ENCODE measurements at regions not wholly inside any gene's neighbourhood (a gene's known extent, or its start where the extent isn't known, plus 50 kb on each side); places are given as distances from the start of the nearest gene placed in this dataset.

DNA sequence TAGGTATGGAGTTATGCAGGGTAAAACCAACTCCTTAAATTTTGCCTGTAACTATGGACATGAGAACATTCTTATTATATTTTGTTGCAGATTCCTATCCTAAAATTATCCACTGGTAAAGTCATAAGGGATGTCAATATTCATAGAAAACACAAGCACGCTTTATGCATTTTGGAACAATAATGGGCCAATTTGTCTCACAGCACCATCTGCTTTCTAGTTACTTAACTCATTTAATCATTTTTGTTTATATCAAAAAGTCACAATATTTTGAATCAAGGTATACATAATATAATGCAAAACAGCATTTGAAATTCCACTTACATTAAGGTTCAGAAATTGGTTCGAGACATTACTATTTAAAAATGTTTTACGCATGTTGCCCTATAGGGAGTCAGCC is 203.0 kb downstream of the GABRG1 start:
- no CpG with 5 or more reads among the region's 3 CpGs for WGBS (ENCODE audit: insufficient coverage)
- H3K4me1 ChIP-seq (ENCODE audit: control insufficient read depth, insufficient read depth, low read length): no peaks in the 10 kb centered on the region

DNA sequence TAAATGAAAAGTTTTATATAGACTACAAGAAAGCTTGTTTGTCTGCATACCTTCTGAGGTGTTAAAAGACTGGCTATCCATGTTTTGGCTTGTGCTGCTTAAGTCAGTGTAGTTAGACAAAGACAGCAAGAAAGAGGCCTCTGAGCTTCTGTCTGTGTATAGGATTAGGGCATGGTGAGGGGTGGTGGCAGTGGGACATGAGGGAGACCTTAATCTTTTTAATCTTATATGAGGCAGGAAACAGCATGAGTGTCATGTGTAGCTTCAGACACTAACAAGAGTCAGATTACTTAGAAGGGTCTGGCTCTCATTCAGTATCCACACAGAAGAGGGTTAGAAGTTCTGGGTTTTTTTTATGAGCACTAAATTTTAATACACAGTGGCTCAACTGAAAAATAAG is 213.3 kb downstream of the GABRG1 start:
- H3K4me1 ChIP-seq (ENCODE audit: control insufficient read depth, insufficient read depth, low read length): no peaks in the 10 kb centered on the region
- no peak for DNase-seq
- H3K27ac ChIP-seq (ENCODE audit: low read length): no peak overlapping the region
- no peaks in the 10 kb centered on the region for H3K9me3 ChIP-seq (replicated peaks; ENCODE audit: control insufficient read depth, low read depth, low read length)
- no peaks in the 10 kb centered on the region for H3K36me3 ChIP-seq (ENCODE audit: control insufficient read depth, insufficient read depth, low read length)
- H3K27me3 ChIP-seq (ENCODE audit: control insufficient read depth, insufficient read depth, low read length): no peaks in the 10 kb centered on the region
- H3K4me3 ChIP-seq (ENCODE audit: low read length): no peak overlapping the region

More for the DNA sequence above, 203.0 kb downstream of the GABRG1 start:
- Histone ChIP-seq H3K27ac (ENCODE audit: low read length) (no peak overlapping the region), H3K36me3 (ENCODE audit: control insufficient read depth, insufficient read depth, low read length) (no peaks in the 10 kb centered on the region), H3K9me3 (replicated peaks; ENCODE audit: control insufficient read depth, low read depth, low read length) (no peaks in the 10 kb centered on the region), H3K27me3 (ENCODE audit: control insufficient read depth, insufficient read depth, low read length) (no peaks in the 10 kb centered on the region), H3K4me3 (ENCODE audit: low read length) (no peak overlapping the region)
- DNase-seq: no peak

DNA sequence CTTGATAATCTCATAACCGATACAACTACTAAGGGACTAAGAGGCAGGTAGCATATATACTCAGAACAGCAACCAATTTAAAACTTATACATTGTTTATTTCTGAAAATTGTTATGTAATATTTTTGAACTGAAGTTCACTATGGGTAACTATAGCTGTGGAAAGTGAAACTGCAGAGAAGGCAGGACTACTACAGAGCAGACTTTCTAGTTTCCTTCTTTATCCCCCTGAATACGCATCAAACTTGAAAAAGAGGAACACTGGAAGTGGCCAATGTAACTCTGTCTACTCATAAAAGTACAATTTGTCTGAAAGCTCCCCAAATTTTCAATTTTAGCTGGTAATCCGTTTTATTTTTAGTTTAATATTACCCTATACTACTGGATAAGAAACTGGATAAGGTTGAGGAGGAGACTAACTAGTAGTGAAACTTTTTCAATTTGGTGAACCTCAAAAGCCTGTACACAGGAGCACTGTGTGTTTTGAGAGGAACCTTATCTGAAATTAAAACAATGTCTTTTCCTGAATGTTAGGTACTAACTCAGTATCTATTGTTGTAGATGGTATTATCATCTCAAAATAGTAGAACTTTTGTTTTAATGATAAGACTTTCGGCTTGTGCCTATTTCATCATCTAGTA is 225.8 kb downstream of the GABRG1 start:
- H3K4me3 ChIP-seq (ENCODE audit: low read length): no peak overlapping the region
- H3K36me3 ChIP-seq (ENCODE audit: control insufficient read depth, insufficient read depth, low read length): no peaks in the 10 kb centered on the region
- H3K27ac ChIP-seq (ENCODE audit: low read length): no peak overlapping the region
- DNase-seq: peak; percentile 9
- H3K4me1 ChIP-seq (ENCODE audit: control insufficient read depth, insufficient read depth, low read length): no peaks in the 10 kb centered on the region
- H3K27me3 ChIP-seq (ENCODE audit: control insufficient read depth, insufficient read depth, low read length): no peaks in the 10 kb centered on the region
- WGBS (ENCODE audit: insufficient coverage): no CpG with 5 or more reads among the region's 4 CpGs
- H3K9me3 ChIP-seq (replicated peaks; ENCODE audit: control insufficient read depth, low read depth, low read length): peaks cover 14% of the 10 kb centered on the region

DNA sequence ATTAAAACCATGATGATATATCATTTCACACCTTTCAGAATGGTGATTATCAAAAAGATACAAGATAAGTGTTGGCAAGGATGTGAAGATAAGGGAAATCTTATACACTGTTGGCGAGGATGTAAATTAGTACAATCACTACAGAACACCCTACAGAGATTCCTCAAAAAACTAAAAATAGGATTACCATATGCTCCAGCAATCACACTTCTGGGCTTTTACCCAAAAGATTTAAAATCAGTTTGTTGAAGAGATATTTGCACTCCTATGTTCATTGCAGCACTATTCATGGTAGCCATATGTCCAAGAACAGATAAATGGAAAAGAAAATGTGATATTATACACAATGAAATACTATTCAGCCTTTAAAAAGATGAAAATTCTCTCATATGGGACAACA is 240.4 kb downstream of the GABRG1 start:
- no peaks in the 10 kb centered on the region for H3K9me3 ChIP-seq (replicated peaks; ENCODE audit: control insufficient read depth, low read depth, low read length)
- H3K36me3 ChIP-seq (ENCODE audit: control insufficient read depth, insufficient read depth, low read length): no peaks in the 10 kb centered on the region
- H3K27ac ChIP-seq (ENCODE audit: low read length): no peak overlapping the region
- no peaks in the 10 kb centered on the region for H3K4me1 ChIP-seq (ENCODE audit: control insufficient read depth, insufficient read depth, low read length)
- H3K4me3 ChIP-seq (ENCODE audit: low read length): no peak overlapping the region
- H3K27me3 ChIP-seq (ENCODE audit: control insufficient read depth, insufficient read depth, low read length): no peaks in the 10 kb centered on the region
- WGBS (ENCODE audit: insufficient coverage): no CpG with 5 or more reads among the region's 1 CpG
- DNase-seq: no peak

DNA sequence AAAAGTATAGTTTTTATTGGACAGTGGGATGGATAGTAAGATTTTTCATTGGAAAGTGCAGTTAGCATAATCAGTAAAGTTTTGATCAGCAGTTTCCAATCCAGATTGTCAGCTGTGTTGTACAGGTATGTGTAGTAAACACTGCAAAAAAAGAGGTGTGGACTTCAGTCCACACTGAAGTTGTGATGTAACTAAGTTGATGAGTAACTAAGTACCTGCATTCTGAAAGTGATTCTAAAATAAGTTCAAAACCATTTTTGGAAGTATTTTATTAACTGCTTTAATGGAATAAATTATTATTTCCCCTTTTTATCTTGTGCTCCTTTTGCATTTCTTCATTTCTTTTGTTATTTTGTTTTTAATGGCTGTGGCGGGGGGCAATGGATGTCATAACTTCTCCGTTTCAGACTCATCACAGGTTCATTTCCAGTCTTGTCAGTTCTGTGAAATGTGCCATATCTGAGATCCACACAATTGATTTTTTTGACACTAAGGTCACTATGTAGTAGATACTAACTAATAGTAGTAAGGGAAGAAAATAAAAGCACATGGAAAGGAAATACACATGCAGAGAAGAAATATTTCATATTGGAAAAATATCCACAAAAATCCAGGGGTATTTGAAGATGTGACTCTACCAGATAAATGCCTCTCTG is 247.5 kb downstream of the GABRG1 start:
- DNase-seq: no peak
- no peak overlapping the region for H3K4me3 ChIP-seq (ENCODE audit: low read length)
- no peaks in the 10 kb centered on the region for H3K4me1 ChIP-seq (ENCODE audit: control insufficient read depth, insufficient read depth, low read length)
- no CpG with 5 or more reads among the region's 2 CpGs for WGBS (ENCODE audit: insufficient coverage)
- H3K27me3 ChIP-seq (ENCODE audit: control insufficient read depth, insufficient read depth, low read length): no peaks in the 10 kb centered on the region
- no peak overlapping the region for H3K27ac ChIP-seq (ENCODE audit: low read length)
- H3K9me3 ChIP-seq (replicated peaks; ENCODE audit: control insufficient read depth, low read depth, low read length): no peaks in the 10 kb centered on the region
- no peaks in the 10 kb centered on the region for H3K36me3 ChIP-seq (ENCODE audit: control insufficient read depth, insufficient read depth, low read length)

DNA sequence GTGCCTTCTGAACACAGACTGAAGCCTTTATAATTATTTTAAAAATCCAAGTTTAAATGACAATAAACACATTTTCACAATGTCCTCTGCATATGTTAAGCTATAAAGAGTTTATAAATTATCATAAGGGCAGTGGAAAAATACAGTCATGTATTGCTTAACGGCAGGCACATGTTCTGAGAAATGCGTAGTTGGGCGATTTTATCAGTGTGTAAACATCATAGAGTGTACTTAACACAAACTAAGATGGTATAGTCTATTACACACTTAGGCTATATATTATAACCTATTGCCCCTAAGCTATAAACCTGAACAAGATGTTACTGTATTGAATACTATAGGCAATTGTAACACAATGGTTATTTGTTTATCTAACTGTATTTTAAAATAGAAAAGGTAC is 254.7 kb downstream of the GABRG1 start:
- DNase-seq: no peak
- Histone ChIP-seq H3K27me3 (ENCODE audit: control insufficient read depth, insufficient read depth, low read length) (no peaks in the 10 kb centered on the region), H3K9me3 (replicated peaks; ENCODE audit: control insufficient read depth, low read depth, low read length) (no peaks in the 10 kb centered on the region), H3K4me1 (ENCODE audit: control insufficient read depth, insufficient read depth, low read length) (no peaks in the 10 kb centered on the region), H3K36me3 (ENCODE audit: control insufficient read depth, insufficient read depth, low read length) (no peaks in the 10 kb centered on the region), H3K4me3 (ENCODE audit: low read length) (no peak overlapping the region), H3K27ac (ENCODE audit: low read length) (no peak overlapping the region)
- WGBS (ENCODE audit: insufficient coverage): no CpG with 5 or more reads among the region's 3 CpGs

DNA sequence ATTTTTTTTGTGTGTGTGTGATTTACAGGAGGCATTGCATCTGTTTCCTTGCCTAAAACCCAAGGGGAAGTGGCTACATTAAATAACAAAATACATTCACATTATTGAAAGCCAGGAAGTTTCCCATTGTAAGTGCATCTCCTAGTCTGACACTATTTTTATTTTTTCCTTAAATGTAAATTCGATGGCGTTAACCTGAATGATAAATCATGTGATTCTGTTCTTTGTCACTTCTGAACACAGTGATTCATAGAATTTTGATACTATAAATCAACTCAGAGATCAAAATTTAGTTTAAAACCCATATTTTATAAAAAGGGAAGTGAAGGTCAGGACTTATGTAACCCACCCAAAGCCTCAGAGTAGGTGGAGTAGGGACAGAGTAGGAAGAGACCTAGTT is 258.1 kb downstream of the GABRG1 start:
- peak; percentile 8 for DNase-seq
- no CpG with 5 or more reads among the region's 2 CpGs for WGBS (ENCODE audit: insufficient coverage)
- Histone ChIP-seq H3K9me3 (replicated peaks; ENCODE audit: control insufficient read depth, low read depth, low read length) (no peaks in the 10 kb centered on the region), H3K4me3 (ENCODE audit: low read length) (no peak overlapping the region), H3K27me3 (ENCODE audit: control insufficient read depth, insufficient read depth, low read length) (no peaks in the 10 kb centered on the region), H3K27ac (ENCODE audit: low read length) (no peak overlapping the region), H3K36me3 (ENCODE audit: control insufficient read depth, insufficient read depth, low read length) (no peaks in the 10 kb centered on the region), H3K4me1 (ENCODE audit: control insufficient read depth, insufficient read depth, low read length) (no peaks in the 10 kb centered on the region)

DNA sequence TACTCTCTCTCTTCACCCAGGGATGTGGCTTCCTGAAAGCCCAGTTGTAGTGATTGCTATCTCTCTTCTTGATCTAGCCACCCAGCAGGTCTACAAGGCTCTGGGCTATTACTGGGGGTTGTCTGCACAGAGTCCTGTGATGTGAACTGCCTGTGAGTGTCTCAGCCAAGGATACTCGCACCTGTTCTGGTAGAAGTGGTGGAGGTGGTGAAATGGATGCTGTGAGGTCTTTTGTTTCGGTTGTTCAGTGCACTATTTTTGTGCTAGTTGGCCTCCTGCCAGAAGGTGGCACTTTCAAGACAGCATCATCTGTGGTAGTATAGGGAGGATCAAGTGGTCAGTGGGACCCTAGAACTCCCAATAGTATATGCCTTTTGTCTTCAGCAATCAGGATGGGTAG is 268.0 kb downstream of the GABRG1 start:
- Histone ChIP-seq H3K4me3 (ENCODE audit: low read length) (no peak overlapping the region), H3K27ac (ENCODE audit: low read length) (no peak overlapping the region), H3K27me3 (ENCODE audit: control insufficient read depth, insufficient read depth, low read length) (no peaks in the 10 kb centered on the region), H3K36me3 (ENCODE audit: control insufficient read depth, insufficient read depth, low read length) (no peaks in the 10 kb centered on the region), H3K4me1 (ENCODE audit: control insufficient read depth, insufficient read depth, low read length) (no peaks in the 10 kb centered on the region), H3K9me3 (replicated peaks; ENCODE audit: control insufficient read depth, low read depth, low read length) (no peaks in the 10 kb centered on the region)
- WGBS (ENCODE audit: insufficient coverage): 100% methylated on average over 1 of the region's 2 CpGs
- DNase-seq: no peak

DNA sequence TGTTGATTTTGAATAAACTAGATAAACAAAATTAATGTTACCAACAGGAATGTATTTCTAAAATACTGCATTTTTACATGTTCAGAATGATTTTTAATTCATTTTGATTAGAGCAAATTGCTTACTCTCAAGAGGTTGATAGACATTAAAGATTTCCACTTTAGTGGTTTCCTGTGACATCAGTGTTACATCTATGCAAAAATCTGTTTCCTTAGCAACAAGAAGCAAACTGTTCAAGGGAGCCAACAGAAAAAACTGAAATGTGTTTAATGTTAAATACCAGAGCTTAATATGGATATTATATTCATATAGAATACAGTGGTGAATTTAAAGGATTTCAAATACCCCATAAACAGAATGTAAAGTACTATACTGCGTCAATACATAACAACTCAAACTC is 277.8 kb downstream of the GABRG1 start:
- no peaks in the 10 kb centered on the region for H3K36me3 ChIP-seq (ENCODE audit: control insufficient read depth, insufficient read depth, low read length)
- H3K4me3 ChIP-seq (ENCODE audit: low read length): no peak overlapping the region
- peak; percentile 39 for DNase-seq
- no peak overlapping the region for H3K27ac ChIP-seq (ENCODE audit: low read length)
- no peaks in the 10 kb centered on the region for H3K4me1 ChIP-seq (ENCODE audit: control insufficient read depth, insufficient read depth, low read length)
- no peaks in the 10 kb centered on the region for H3K9me3 ChIP-seq (replicated peaks; ENCODE audit: control insufficient read depth, low read depth, low read length)
- H3K27me3 ChIP-seq (ENCODE audit: control insufficient read depth, insufficient read depth, low read length): no peaks in the 10 kb centered on the region
- no CpG with 5 or more reads among the region's 1 CpG for WGBS (ENCODE audit: insufficient coverage)

DNA sequence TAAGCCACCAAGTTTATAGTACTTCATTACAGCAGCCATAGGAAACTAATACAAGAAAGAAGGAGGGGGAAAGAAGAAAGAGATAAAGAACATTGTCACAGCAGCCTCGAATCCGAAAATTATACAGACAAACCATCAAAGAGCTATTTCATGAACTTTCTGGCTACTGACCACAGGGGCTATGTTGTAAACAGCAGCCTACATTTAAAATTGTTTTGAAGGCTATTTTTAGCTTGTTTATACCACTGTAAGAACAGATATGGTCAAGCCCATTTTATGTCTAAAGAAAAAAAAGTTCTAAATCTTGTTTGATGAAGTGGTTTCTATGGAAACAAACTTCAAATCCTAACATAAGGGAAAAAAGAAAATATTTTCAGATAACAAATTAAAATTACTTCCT is 282.1 kb downstream of the GABRG1 start:
- WGBS (ENCODE audit: insufficient coverage): no CpG with 5 or more reads among the region's 2 CpGs
- no peaks in the 10 kb centered on the region for H3K9me3 ChIP-seq (replicated peaks; ENCODE audit: control insufficient read depth, low read depth, low read length)

DNA sequence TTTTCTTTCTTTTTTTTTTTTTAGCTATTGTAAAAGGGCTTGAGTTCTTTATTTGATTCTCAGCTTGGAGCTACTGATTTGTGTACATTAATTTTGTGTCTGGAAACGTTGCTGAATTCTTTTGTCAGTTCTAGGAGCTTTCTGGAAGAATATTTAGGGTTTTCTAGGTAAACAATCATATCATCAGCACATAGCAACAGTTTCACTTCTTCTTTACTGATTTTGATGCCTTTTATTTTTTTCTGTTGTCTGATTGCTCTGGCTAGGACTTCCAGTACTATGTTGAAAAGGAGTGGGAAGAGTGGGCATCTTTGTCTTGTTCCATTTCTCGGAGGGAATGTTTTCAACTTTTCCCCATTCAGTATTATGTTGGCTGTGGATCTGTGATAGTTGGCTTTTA is 292.2 kb downstream of the GABRG1 start:
- H3K36me3 ChIP-seq (ENCODE audit: control insufficient read depth, insufficient read depth, low read length): no peaks in the 10 kb centered on the region
- H3K9me3 ChIP-seq (replicated peaks; ENCODE audit: control insufficient read depth, low read depth, low read length): peaks cover 3% of the 10 kb centered on the region
- WGBS (ENCODE audit: insufficient coverage): no CpG with 5 or more reads among the region's 2 CpGs
- no peak overlapping the region for H3K27ac ChIP-seq (ENCODE audit: low read length)
- no peaks in the 10 kb centered on the region for H3K4me1 ChIP-seq (ENCODE audit: control insufficient read depth, insufficient read depth, low read length)
- no peak for DNase-seq
- H3K4me3 ChIP-seq (ENCODE audit: low read length): no peak overlapping the region
- H3K27me3 ChIP-seq (ENCODE audit: control insufficient read depth, insufficient read depth, low read length): no peaks in the 10 kb centered on the region

More for the DNA sequence above, 282.1 kb downstream of the GABRG1 start:
- Histone ChIP-seq H3K4me3 (ENCODE audit: low read length) (no peak overlapping the region), H3K27me3 (ENCODE audit: control insufficient read depth, insufficient read depth, low read length) (no peaks in the 10 kb centered on the region), H3K27ac (ENCODE audit: low read length) (no peak overlapping the region), H3K36me3 (ENCODE audit: control insufficient read depth, insufficient read depth, low read length) (no peaks in the 10 kb centered on the region), H3K4me1 (ENCODE audit: control insufficient read depth, insufficient read depth, low read length) (no peaks in the 10 kb centered on the region)
- DNase-seq: no peak

All from muscle of leg (tissue), 3 donors.